ENCODE measurements at regions not wholly inside any gene's neighbourhood (a gene's known extent, or its start where the extent isn't known, plus 50 kb on each side); places are given as distances from the start of the nearest gene placed in this dataset.

- no peak overlapping the region for H3K27ac ChIP-seq
- H3K4me1 ChIP-seq = no peaks in the 10 kb centered on the region
- intact Hi-C loops (cut with DNase I; ENCODE audit: low total_unique reads) = no loop called here
- H3K4me3 ChIP-seq = no peak overlapping the region
- TF ChIP-seq POLR2A (IDR thresholded peaks at IDR 0.05) (no peak), CTCF (IDR thresholded peaks at IDR 0.05) (no peak)
- DNase-seq = no peak
- no peaks in the 10 kb centered on the region for H3K27me3 ChIP-seq
- H3K36me3 ChIP-seq = no peaks in the 10 kb centered on the region
- H3K9me3 ChIP-seq = no peaks in the 10 kb centered on the region
These were observed 509.9 kb downstream of the ZNF608 start for GRCh38 chr5:124236361-124237205.

GRCh38 chr5:124235576-124235975, 510.9 kb downstream of the ZNF608 start:
- no peak overlapping the region for H3K27ac ChIP-seq
- TF ChIP-seq CTCF (IDR thresholded peaks at IDR 0.05) = no peak
- TF ChIP-seq POLR2A (IDR thresholded peaks at IDR 0.05) = no peak
- H3K36me3 ChIP-seq = no peaks in the 10 kb centered on the region
- no peak overlapping the region for H3K4me3 ChIP-seq
- intact Hi-C loops (cut with DNase I; ENCODE audit: low total_unique reads) = no loop called here
- no peaks in the 10 kb centered on the region for H3K4me1 ChIP-seq
- no peaks in the 10 kb centered on the region for H3K27me3 ChIP-seq
- DNase-seq = no peak
- H3K9me3 ChIP-seq = no peaks in the 10 kb centered on the region

GRCh38 chr5:124234770-124235562, 511.5 kb downstream of the ZNF608 start:
- no peaks in the 10 kb centered on the region for H3K4me1 ChIP-seq
- no peaks in the 10 kb centered on the region for H3K9me3 ChIP-seq
- H3K27ac ChIP-seq = no peak overlapping the region
- no peak for TF ChIP-seq POLR2A (IDR thresholded peaks at IDR 0.05)
- no peak for TF ChIP-seq CTCF (IDR thresholded peaks at IDR 0.05)
- H3K27me3 ChIP-seq = no peaks in the 10 kb centered on the region
- H3K4me3 ChIP-seq = no peak overlapping the region
- intact Hi-C loops (cut with DNase I; ENCODE audit: low total_unique reads) = no loop called here
- H3K36me3 ChIP-seq = no peaks in the 10 kb centered on the region
- DNase-seq = no peak

- no peaks in the 10 kb centered on the region for H3K36me3 ChIP-seq
- no peak for DNase-seq
- no peak for TF ChIP-seq CTCF (IDR thresholded peaks at IDR 0.05)
- no peaks in the 10 kb centered on the region for H3K4me1 ChIP-seq
- H3K27ac ChIP-seq = no peak overlapping the region
- intact Hi-C loops (cut with DNase I; ENCODE audit: low total_unique reads) = no loop called here
- H3K4me3 ChIP-seq = no peak overlapping the region
- H3K9me3 ChIP-seq = no peaks in the 10 kb centered on the region
- no peaks in the 10 kb centered on the region for H3K27me3 ChIP-seq
These were observed 512.2 kb downstream of the ZNF608 start for GRCh38 chr5:124234022-124234769.

All from uterus (tissue), 3 donors.